BLaER1 treated with 17β-estradiol and CSF1 and Interleukin-3, amounts not matched to agents 10 nM and 100 nM (cell line): ENCODE measurements at regions not wholly inside any gene's neighbourhood (a gene's known extent, or its start where the extent isn't known, plus 50 kb on each side); places are given as distances from the start of the nearest gene placed in this dataset.

ENCODE experiments used
- H3K27ac ChIP-seq, 11 experiments: shearing (Covaris generic); formaldehyde crosslinking; 2 replicates each; pipeline ENCODE4 v1.8.1; 2022
- H3K27me3 ChIP-seq, 11 experiments: shearing (Covaris generic); formaldehyde crosslinking; 2 replicates each; pipeline ENCODE4 v1.8.1; 2022
- H3K36me3 ChIP-seq, 11 experiments: shearing (Covaris generic); formaldehyde crosslinking; 2 replicates each; pipeline ENCODE4 v1.8.1; 2022
- H3K4me1 ChIP-seq, 10 experiments: shearing (Covaris generic); formaldehyde crosslinking; 2 replicates each; pipeline ENCODE4 v1.8.1; 2022
- H3K4me2 ChIP-seq, 11 experiments: shearing (Covaris generic); formaldehyde crosslinking; 2 replicates each; pipeline ENCODE4 v1.8.1; 2022
- H3K4me3 ChIP-seq, 10 experiments: shearing (Covaris generic); formaldehyde crosslinking; 2 replicates each; pipeline ENCODE4 v1.8.1; 2022
- H3K9ac ChIP-seq, 11 experiments: shearing (Covaris generic); formaldehyde crosslinking; 2 replicates each; pipeline ENCODE4 v1.8.1; 2022
- H3K9me3 ChIP-seq, 11 experiments: shearing (Covaris generic); formaldehyde crosslinking; replicated peaks in 1 of 11; 2 replicates each; pipeline ENCODE4 v1.8.1; 2022
- H4K20me1 ChIP-seq, 11 experiments: shearing (Covaris generic); formaldehyde crosslinking; 2 replicates each; pipeline ENCODE4 v1.8.1; 2022
- Cebpa-rat ChIP-seq, 11 experiments: shearing (Covaris generic); IDR thresholded peaks; 2 replicates each; pipeline ENCODE4 v1.8.1; 2022

DNA sequence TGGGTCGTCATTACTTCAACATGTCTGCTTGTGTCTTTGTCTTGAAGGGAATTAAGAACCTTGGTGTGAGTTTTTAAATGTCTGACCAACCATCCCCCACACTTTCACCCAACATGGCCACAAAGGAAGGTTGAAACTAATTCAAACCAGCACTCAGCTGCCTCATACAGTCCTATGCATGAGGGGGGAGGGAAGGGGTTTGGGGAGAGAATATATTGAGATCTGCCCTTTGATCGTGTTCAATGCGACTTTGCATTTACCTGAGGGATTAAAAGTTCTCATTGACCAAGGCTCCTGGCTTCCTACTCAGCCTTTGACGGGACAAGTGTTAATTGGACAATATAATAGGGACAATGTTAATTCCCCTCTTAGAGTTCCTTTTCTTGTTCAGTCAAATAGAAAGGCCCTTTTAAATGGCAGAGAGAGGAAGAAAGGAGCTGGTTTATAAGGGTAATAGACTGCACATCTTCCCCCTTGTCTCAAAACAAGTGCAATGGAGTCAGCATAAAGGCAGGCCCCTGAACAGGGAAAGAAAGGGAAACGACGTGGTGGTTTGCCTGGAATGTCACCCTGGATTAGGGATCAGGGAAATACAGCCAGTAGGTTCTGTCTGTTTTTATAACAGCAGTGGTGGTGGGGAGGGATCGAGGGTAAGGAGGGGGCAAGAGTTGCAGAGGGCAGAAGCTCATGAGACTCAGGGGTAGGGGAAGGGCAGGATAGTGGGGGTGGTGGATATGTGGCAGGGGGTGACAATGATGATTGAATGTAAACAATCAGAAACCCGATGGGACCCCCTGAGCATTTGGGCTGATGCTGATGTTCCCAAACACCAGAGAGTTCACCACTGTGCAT is 198.7 kb downstream of the MYCN start:
- Histone ChIP-seq H3K27me3 (no peaks in the 10 kb centered on the region), H3K9me3 (peaks cover 0 to 12% (median 7%) of the 10 kb centered on the region in 11 experiments; a peak in 3 of 22 replicates), H3K4me2 (no peak overlapping the region), H3K4me1 (no peaks in the 10 kb centered on the region), H3K4me3 (no peak overlapping the region), H3K36me3 (no peaks in the 10 kb centered on the region), H3K9ac (no peak overlapping the region), H3K27ac (no peak overlapping the region), H4K20me1 (no peaks in the 10 kb centered on the region)
- TF ChIP-seq Cebpa-rat (IDR thresholded peaks at IDR 0.05) = no peak

GRCh38 chr2:16137080-16137755 is 196.9 kb downstream of the MYCN start:
- peaks cover 0 to 12% (median 7%) of the 10 kb centered on the region in 11 experiments; a peak in 3 of 22 replicates for H3K9me3 ChIP-seq
- H3K27ac ChIP-seq = no peak overlapping the region
- TF ChIP-seq Cebpa-rat (IDR thresholded peaks at IDR 0.05) = no peak
- H3K4me1 ChIP-seq = no peaks in the 10 kb centered on the region
- H4K20me1 ChIP-seq = no peaks in the 10 kb centered on the region
- no peak overlapping the region for H3K4me2 ChIP-seq
- H3K4me3 ChIP-seq = no peak overlapping the region
- H3K36me3 ChIP-seq = no peaks in the 10 kb centered on the region
- no peaks in the 10 kb centered on the region for H3K27me3 ChIP-seq
- H3K9ac ChIP-seq = no peak overlapping the region

GRCh38 chr2:16136461-16137035 is 196.2 kb downstream of the MYCN start:
- Histone ChIP-seq H3K4me1 (no peaks in the 10 kb centered on the region), H3K9ac (no peak overlapping the region), H3K36me3 (no peaks in the 10 kb centered on the region), H3K4me2 (no peak overlapping the region), H3K27me3 (no peaks in the 10 kb centered on the region), H3K27ac (no peak overlapping the region), H4K20me1 (no peaks in the 10 kb centered on the region), H3K4me3 (no peak overlapping the region), H3K9me3 (peaks cover 0 to 12% (median 7%) of the 10 kb centered on the region in 11 experiments; a peak in 3 of 22 replicates)
- TF ChIP-seq Cebpa-rat (IDR thresholded peaks at IDR 0.05) = no peak

DNA sequence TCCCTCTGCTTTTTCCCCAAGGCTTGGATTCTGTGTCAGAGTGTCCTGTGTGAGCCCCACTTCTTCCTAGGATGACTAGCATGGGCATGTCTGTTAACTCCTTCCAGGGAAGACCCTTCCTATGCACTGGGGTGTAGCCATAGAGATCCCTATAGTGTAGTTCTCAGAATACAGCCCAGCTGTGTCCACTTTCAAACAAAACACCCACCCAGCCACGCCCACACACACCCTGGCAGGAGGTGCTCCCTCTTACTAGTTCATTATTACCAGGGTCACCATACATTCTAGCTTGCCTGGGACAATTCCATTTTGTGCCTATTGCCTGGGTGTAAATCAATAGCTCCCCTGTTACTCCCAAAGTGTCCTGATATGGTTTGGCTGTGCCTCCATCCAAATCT is 195.6 kb downstream of the MYCN start:
- H3K4me3 ChIP-seq = no peak overlapping the region
- H3K9ac ChIP-seq = no peak overlapping the region
- no peaks in the 10 kb centered on the region for H4K20me1 ChIP-seq
- H3K4me1 ChIP-seq = no peaks in the 10 kb centered on the region
- H3K27me3 ChIP-seq = no peaks in the 10 kb centered on the region
- no peak for TF ChIP-seq Cebpa-rat (IDR thresholded peaks at IDR 0.05)
- H3K4me2 ChIP-seq = no peak overlapping the region
- H3K9me3 ChIP-seq = peaks cover 0 to 12% (median 7%) of the 10 kb centered on the region in 11 experiments; a peak in 3 of 22 replicates
- no peaks in the 10 kb centered on the region for H3K36me3 ChIP-seq
- no peak overlapping the region for H3K27ac ChIP-seq

DNA sequence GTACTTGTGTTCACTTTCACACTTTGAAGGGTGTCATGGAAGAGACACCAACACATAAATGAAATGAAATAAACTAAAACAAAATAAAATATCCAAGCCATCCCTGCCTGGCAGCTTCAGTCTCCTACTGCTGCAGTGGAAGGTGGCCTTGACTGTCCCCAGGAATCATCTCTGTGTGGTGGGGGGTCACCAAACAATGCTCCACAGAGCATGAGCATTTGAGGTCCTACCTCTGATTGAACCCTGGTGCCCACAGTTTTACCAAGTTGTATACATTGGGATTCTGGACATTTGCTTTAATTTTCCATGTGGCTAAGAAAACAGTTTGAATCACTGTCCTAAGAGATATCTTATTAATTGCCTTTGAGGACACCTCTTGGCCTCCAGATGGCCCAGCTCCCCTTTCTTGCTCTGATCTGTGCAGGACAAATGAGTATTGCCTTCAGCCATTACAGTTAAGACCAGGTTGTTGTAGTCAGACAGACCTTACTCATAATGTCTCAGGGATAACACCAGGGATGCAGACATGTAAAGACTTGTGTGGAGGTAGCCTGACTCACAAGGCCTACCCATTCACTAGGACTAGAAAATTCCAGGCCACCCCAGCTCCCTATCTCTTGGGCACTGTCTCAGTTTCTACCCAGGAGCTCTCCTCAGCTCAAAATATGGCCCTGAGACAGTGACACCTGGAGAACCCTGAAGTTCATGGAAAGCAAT is 195.0 kb downstream of the MYCN start:
- no peak overlapping the region for H3K4me2 ChIP-seq
- no peaks in the 10 kb centered on the region for H3K4me1 ChIP-seq
- H3K9me3 ChIP-seq = peaks cover 0 to 12% (median 7%) of the 10 kb centered on the region in 11 experiments; a peak in 3 of 22 replicates
- no peak overlapping the region for H3K9ac ChIP-seq
- no peaks in the 10 kb centered on the region for H4K20me1 ChIP-seq
- no peak overlapping the region for H3K4me3 ChIP-seq
- TF ChIP-seq Cebpa-rat (IDR thresholded peaks at IDR 0.05) = no peak
- H3K36me3 ChIP-seq = no peaks in the 10 kb centered on the region
- no peak overlapping the region for H3K27ac ChIP-seq
- H3K27me3 ChIP-seq = no peaks in the 10 kb centered on the region

DNA sequence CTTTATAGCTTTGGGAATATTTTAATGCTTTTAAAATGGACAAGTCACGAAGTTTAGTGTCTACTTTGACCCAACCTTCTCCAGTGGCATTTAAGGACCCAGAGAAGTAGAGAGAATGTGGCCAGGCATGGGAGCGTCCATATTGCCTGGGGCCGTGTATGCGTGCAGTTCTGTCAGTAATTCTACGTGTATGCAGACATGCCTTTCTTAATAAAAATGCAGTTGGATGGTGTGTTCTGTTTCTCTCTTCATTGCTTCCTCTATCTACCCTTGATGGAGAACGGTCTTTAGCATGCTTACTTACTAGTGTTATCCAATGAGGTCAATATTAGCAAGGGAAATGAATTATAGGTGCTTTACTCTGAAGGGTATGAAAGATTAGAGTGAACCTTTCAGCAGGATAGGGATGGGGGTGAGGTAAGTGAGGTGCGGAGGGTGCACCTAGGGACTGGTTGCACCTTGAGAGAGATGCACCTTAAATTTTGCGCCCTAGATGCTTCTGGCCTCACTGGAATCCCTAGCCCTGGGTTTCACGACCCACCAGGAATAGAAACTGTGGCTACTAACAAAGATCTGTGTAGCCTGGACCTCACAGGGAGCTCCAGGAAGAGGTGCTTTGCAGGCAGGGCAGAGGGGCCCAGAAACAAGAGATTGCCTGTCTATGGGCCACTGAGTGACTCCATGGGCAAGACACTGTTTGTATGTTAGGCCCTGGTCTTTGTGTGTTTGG is 194.3 kb downstream of the MYCN start:
- no peaks in the 10 kb centered on the region for H4K20me1 ChIP-seq
- H3K4me3 ChIP-seq = no peak overlapping the region
- H3K36me3 ChIP-seq = no peaks in the 10 kb centered on the region
- H3K27me3 ChIP-seq = no peaks in the 10 kb centered on the region
- no peak overlapping the region for H3K27ac ChIP-seq
- no peaks in the 10 kb centered on the region for H3K4me1 ChIP-seq
- no peak overlapping the region for H3K9ac ChIP-seq
- H3K4me2 ChIP-seq = no peak overlapping the region
- H3K9me3 ChIP-seq = peaks cover 0 to 12% (median 7%) of the 10 kb centered on the region in 11 experiments; a peak in 3 of 22 replicates
- no peak for TF ChIP-seq Cebpa-rat (IDR thresholded peaks at IDR 0.05)

DNA sequence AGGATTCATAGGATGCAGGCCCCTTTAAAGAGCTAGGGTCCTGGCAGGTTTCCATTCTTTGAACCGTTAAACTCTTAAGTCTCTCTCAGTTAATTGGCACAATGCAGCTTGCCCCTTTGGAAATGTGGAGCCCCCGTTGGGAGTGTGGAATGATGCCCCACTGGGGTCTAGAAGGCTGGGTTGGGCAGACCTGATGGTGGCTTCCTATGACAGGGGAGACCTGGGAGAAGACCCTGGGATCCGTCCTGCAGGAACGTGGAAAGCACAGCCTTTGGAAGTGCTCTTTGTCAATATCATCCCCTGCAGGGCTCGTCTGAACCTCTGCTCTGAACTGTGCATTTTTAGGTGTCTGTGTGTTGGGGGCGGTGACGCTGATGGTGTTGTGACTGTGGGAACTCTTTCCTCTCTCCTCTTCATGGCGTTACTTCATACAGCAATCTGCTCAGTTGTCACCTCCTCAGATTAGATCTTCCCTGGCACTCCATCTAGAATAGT is 190.6 kb downstream of the MYCN start:
- no peaks in the 10 kb centered on the region for H4K20me1 ChIP-seq
- peaks cover 0 to 6% (median 1%) of the 10 kb centered on the region in 11 experiments; a peak in 3 of 22 replicates for H3K9me3 ChIP-seq
- no peak for TF ChIP-seq Cebpa-rat (IDR thresholded peaks at IDR 0.05)
- H3K9ac ChIP-seq = no peak overlapping the region
- no peaks in the 10 kb centered on the region for H3K27me3 ChIP-seq
- H3K4me3 ChIP-seq = no peak overlapping the region
- no peak overlapping the region for H3K4me2 ChIP-seq
- no peaks in the 10 kb centered on the region for H3K36me3 ChIP-seq
- H3K27ac ChIP-seq = no peak overlapping the region
- no peaks in the 10 kb centered on the region for H3K4me1 ChIP-seq

GRCh38 chr2:16130541-16130880 is 190.2 kb downstream of the MYCN start:
- no peaks in the 10 kb centered on the region for H4K20me1 ChIP-seq
- no peaks in the 10 kb centered on the region for H3K4me1 ChIP-seq
- no peak overlapping the region for H3K27ac ChIP-seq
- no peak for TF ChIP-seq Cebpa-rat (IDR thresholded peaks at IDR 0.05)
- no peak overlapping the region for H3K4me3 ChIP-seq
- H3K9me3 ChIP-seq = peaks cover 0 to 1% (median 0%) of the 10 kb centered on the region in 11 experiments; a peak in 3 of 22 replicates
- H3K36me3 ChIP-seq = no peaks in the 10 kb centered on the region
- no peak overlapping the region for H3K9ac ChIP-seq
- no peak overlapping the region for H3K4me2 ChIP-seq
- no peaks in the 10 kb centered on the region for H3K27me3 ChIP-seq
